ENCODE measurements at regions not wholly inside any gene's neighbourhood (a gene's known extent, or its start where the extent isn't known, plus 50 kb on each side); places are given as distances from the start of the nearest gene placed in this dataset.

DNA sequence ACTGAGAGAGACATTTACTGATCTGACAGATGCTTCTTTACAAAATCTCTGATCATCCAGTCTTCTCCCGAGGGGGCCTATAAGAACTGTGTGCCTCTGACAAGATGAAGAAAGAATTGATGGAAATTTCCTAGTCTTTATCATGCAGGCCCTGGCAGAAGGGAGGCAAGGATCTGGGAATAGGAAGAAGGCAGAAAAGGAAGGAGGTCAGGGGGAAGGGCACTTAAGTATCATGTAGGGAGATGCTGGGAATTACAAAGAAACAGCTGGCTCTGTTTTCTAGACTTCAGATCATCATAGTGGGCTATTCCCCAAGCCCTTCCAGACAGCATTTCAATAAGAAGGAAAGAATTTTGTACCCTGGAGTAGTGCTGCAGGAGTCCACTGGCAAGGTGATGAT, 243.3 kb upstream of the MOCS1 start:
- TF ChIP-seq, protein P1, sequence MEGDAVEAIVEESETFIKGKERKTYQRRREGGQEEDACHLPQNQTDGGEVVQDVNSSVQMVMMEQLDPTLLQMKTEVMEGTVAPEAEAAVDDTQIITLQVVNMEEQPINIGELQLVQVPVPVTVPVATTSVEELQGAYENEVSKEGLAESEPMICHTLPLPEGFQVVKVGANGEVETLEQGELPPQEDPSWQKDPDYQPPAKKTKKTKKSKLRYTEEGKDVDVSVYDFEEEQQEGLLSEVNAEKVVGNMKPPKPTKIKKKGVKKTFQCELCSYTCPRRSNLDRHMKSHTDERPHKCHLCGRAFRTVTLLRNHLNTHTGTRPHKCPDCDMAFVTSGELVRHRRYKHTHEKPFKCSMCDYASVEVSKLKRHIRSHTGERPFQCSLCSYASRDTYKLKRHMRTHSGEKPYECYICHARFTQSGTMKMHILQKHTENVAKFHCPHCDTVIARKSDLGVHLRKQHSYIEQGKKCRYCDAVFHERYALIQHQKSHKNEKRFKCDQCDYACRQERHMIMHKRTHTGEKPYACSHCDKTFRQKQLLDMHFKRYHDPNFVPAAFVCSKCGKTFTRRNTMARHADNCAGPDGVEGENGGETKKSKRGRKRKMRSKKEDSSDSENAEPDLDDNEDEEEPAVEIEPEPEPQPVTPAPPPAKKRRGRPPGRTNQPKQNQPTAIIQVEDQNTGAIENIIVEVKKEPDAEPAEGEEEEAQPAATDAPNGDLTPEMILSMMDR (IDR thresholded peaks at IDR 0.05), result no peak
- TF ChIP-seq POLR2AphosphoS5 (IDR thresholded peaks at IDR 0.05; ENCODE audit: low read depth, low read length) (no peak), MEF2A (IDR thresholded peaks at IDR 0.05; ENCODE audit: borderline replicate concordance, low read depth) (no peak), RAD21 (IDR thresholded peaks at IDR 0.05; ENCODE audit: low read length) (no peak), EP300 (IDR thresholded peaks at IDR 0.05; ENCODE audit: borderline replicate concordance in 1 of 2, low read depth in 1 of 2, low read length in 1 of 2) (no peak), CHD2 (IDR thresholded peaks at IDR 0.05; ENCODE audit: low read length, partially characterized antibody) (no peak), TAF1 (IDR thresholded peaks at IDR 0.05; ENCODE audit: borderline replicate concordance, low read depth, low read length) (no peak), JUND (IDR thresholded peaks at IDR 0.05) (no peak), RFX5 (IDR thresholded peaks at IDR 0.05; ENCODE audit: low read length) (no peak)
- TF ChIP-seq, protein P2, sequence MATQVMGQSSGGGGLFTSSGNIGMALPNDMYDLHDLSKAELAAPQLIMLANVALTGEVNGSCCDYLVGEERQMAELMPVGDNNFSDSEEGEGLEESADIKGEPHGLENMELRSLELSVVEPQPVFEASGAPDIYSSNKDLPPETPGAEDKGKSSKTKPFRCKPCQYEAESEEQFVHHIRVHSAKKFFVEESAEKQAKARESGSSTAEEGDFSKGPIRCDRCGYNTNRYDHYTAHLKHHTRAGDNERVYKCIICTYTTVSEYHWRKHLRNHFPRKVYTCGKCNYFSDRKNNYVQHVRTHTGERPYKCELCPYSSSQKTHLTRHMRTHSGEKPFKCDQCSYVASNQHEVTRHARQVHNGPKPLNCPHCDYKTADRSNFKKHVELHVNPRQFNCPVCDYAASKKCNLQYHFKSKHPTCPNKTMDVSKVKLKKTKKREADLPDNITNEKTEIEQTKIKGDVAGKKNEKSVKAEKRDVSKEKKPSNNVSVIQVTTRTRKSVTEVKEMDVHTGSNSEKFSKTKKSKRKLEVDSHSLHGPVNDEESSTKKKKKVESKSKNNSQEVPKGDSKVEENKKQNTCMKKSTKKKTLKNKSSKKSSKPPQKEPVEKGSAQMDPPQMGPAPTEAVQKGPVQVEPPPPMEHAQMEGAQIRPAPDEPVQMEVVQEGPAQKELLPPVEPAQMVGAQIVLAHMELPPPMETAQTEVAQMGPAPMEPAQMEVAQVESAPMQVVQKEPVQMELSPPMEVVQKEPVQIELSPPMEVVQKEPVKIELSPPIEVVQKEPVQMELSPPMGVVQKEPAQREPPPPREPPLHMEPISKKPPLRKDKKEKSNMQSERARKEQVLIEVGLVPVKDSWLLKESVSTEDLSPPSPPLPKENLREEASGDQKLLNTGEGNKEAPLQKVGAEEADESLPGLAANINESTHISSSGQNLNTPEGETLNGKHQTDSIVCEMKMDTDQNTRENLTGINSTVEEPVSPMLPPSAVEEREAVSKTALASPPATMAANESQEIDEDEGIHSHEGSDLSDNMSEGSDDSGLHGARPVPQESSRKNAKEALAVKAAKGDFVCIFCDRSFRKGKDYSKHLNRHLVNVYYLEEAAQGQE (IDR thresholded peaks at IDR 0.05; ENCODE audit: low read depth, low read length), result no peak
- TF ChIP-seq, protein P3, sequence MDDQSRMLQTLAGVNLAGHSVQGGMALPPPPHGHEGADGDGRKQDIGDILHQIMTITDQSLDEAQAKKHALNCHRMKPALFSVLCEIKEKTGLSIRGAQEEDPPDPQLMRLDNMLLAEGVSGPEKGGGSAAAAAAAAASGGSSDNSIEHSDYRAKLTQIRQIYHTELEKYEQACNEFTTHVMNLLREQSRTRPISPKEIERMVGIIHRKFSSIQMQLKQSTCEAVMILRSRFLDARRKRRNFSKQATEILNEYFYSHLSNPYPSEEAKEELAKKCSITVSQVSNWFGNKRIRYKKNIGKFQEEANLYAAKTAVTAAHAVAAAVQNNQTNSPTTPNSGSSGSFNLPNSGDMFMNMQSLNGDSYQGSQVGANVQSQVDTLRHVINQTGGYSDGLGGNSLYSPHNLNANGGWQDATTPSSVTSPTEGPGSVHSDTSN (IDR thresholded peaks at IDR 0.05), result no peak
- TF ChIP-seq, protein P4, sequence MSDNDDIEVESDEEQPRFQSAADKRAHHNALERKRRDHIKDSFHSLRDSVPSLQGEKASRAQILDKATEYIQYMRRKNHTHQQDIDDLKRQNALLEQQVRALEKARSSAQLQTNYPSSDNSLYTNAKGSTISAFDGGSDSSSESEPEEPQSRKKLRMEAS (IDR thresholded peaks at IDR 0.05; ENCODE audit: low read depth), result no peak
- TF ChIP-seq, protein P5, sequence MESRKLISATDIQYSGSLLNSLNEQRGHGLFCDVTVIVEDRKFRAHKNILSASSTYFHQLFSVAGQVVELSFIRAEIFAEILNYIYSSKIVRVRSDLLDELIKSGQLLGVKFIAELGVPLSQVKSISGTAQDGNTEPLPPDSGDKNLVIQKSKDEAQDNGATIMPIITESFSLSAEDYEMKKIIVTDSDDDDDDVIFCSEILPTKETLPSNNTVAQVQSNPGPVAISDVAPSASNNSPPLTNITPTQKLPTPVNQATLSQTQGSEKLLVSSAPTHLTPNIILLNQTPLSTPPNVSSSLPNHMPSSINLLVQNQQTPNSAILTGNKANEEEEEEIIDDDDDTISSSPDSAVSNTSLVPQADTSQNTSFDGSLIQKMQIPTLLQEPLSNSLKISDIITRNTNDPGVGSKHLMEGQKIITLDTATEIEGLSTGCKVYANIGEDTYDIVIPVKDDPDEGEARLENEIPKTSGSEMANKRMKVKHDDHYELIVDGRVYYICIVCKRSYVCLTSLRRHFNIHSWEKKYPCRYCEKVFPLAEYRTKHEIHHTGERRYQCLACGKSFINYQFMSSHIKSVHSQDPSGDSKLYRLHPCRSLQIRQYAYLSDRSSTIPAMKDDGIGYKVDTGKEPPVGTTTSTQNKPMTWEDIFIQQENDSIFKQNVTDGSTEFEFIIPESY (IDR thresholded peaks at IDR 0.05; ENCODE audit: borderline replicate concordance, low read depth), result no peak
- TF ChIP-seq, protein P6, sequence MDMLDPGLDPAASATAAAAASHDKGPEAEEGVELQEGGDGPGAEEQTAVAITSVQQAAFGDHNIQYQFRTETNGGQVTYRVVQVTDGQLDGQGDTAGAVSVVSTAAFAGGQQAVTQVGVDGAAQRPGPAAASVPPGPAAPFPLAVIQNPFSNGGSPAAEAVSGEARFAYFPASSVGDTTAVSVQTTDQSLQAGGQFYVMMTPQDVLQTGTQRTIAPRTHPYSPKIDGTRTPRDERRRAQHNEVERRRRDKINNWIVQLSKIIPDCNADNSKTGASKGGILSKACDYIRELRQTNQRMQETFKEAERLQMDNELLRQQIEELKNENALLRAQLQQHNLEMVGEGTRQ (IDR thresholded peaks at IDR 0.05; ENCODE audit: borderline replicate concordance, low read depth, low read length), result no peak
